Calu3 (cell line): ENCODE measurements at regions not wholly inside any gene's neighbourhood (a gene's known extent, or its start where the extent isn't known, plus 50 kb on each side); places are given as distances from the start of the nearest gene placed in this dataset.

Experiments
- BruUV-seq: library from RNA; stranded (reverse); fragments of 400-500 nt; replicated peaks from 2 replicates; lab custom pipeline; 2021; lab: Mats Ljungman, UMichigan
- CTCF ChIA-PET: fragments of 300-600 bp; sonication (Branson Sonifier 250); formaldehyde crosslinking; loops from one replicate; lab custom pipeline; 2022; ENCODE audit warnings: antibody characterized with exemption; lab: Charles Lee
- DNase-seq: peaks from one replicate; pipeline ENCODE4 v3.0.0; 2022
- H3K27ac Mint-ChIP-seq: one replicate; pipeline ENCODE4 v1.8.0; 2022; ENCODE audit warnings: mixed read lengths; ENCODE audit not compliant: unreplicated experiment
- H3K27me3 Mint-ChIP-seq: one replicate; pipeline ENCODE4 v1.8.0; 2022; ENCODE audit warnings: mixed read lengths; ENCODE audit not compliant: unreplicated experiment
- H3K36me3 Mint-ChIP-seq: one replicate; pipeline ENCODE4 v1.8.0; 2022; ENCODE audit warnings: mild to moderate bottlenecking, moderate library complexity, mixed read lengths; ENCODE audit not compliant: insufficient read depth, unreplicated experiment
- H3K4me1 Mint-ChIP-seq: one replicate; pipeline ENCODE4 v1.8.0; 2022; ENCODE audit warnings: mild to moderate bottlenecking, low read depth, mixed read lengths; ENCODE audit not compliant: unreplicated experiment
- H3K4me3 Mint-ChIP-seq: one replicate; pipeline ENCODE4 v1.8.0; 2022; ENCODE audit warnings: mild to moderate bottlenecking, low read depth, moderate library complexity, mixed read lengths; ENCODE audit not compliant: unreplicated experiment
- H3K9me3 Mint-ChIP-seq: one replicate; pipeline ENCODE4 v1.8.0; 2022; ENCODE audit warnings: low read depth, mixed read lengths; ENCODE audit not compliant: unreplicated experiment
- CTCF ChIP-seq: fragments of 200-600 bp; IDR thresholded peaks from one replicate; pipeline ENCODE4 v1.8.0; 2022; ENCODE audit warnings: antibody characterized with exemption; ENCODE audit not compliant: unreplicated experiment
- intact Hi-C: fragments of 100-400 bp; cut with micrococcal nuclease; formaldehyde crosslinking; loops from one replicate; pipeline ENCODE4 v1.10.0; 2022; ENCODE audit not compliant: unreplicated experiment

- no peaks in the 10 kb centered on the region for H3K4me1 Mint-ChIP-seq
- no peak for DNase-seq
- no peaks in the 10 kb centered on the region for H3K9me3 Mint-ChIP-seq
- no TSS peak for BruUV-seq
- intact Hi-C loops: no loop called here
- no peaks in the 10 kb centered on the region for H3K27me3 Mint-ChIP-seq
- CTCF ChIA-PET: no interaction called here
- TF ChIP-seq CTCF: no peak
- no peaks in the 10 kb centered on the region for H3K36me3 Mint-ChIP-seq
- no peak overlapping the region for H3K27ac Mint-ChIP-seq
- no peak overlapping the region for H3K4me3 Mint-ChIP-seq
These were observed 1269.7 kb downstream of the FSTL5 start for GRCh38 chr4:160894128-160894527.

GRCh38 chr4:160894809-160895208, 1269.0 kb downstream of the FSTL5 start:
- Mint-ChIP-seq H3K4me1 (no peaks in the 10 kb centered on the region), H3K4me3 (no peak overlapping the region), H3K27me3 (no peaks in the 10 kb centered on the region), H3K27ac (no peak overlapping the region), H3K9me3 (no peaks in the 10 kb centered on the region), H3K36me3 (no peaks in the 10 kb centered on the region)
- CTCF ChIA-PET: no interaction called here
- no peak for DNase-seq
- BruUV-seq: no TSS peak
- intact Hi-C loops: no loop called here
- no peak for TF ChIP-seq CTCF

DNA sequence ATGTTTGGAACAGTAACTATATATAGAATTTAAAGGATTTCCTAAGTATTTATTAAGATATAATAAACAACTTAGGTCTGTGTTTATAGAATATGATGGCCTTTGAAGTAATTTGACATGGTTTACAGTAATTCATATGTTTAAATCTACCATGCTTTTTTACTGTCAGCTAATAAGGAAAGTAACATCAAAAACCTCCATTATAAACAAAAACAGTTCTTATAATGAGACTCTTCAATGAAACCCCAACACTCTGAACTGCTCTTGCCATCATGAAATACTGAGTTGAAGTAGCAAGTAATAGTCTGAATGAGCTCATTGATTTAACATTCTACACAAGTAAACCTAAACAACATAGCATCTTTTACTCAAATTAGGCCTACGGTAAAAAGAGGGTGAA, 1236.5 kb downstream of the FSTL5 start:
- Mint-ChIP-seq H3K36me3 (peaks cover 5% of the 10 kb centered on the region), H3K4me3 (no peak overlapping the region), H3K27ac (no peak overlapping the region), H3K9me3 (no peaks in the 10 kb centered on the region), H3K4me1 (no peaks in the 10 kb centered on the region), H3K27me3 (no peaks in the 10 kb centered on the region)
- no TSS peak for BruUV-seq
- intact Hi-C loops: no loop called here
- no peak for TF ChIP-seq CTCF
- DNase-seq: no peak
- CTCF ChIA-PET: no interaction called here

GRCh38 chr4:160928482-160928881, 1235.3 kb downstream of the FSTL5 start:
- TF ChIP-seq CTCF: no peak
- Mint-ChIP-seq H3K4me3 (no peak overlapping the region), H3K27ac (no peak overlapping the region), H3K9me3 (no peaks in the 10 kb centered on the region), H3K27me3 (no peaks in the 10 kb centered on the region), H3K36me3 (peaks cover 5% of the 10 kb centered on the region), H3K4me1 (no peaks in the 10 kb centered on the region)
- no peak for DNase-seq
- intact Hi-C loops: no loop called here
- CTCF ChIA-PET: interaction anchor here (0.6 kb wide), 1 partner anchor 24 kb away, joined by 3 read pairs; no protein-coding TSS in a partner anchor
- no TSS peak for BruUV-seq
